IPS-NIHi11 (cell line): ENCODE measurements at regions not wholly inside any gene's neighbourhood (a gene's known extent, or its start where the extent isn't known, plus 50 kb on each side); places are given as distances from the start of the nearest gene placed in this dataset.
A peak's percentile ranks its signal among the peaks of the same experiment; 100 is the strongest.

Experiments
- DNase-seq: peaks from one replicate; pipeline ENCODE4 v3.0.0; 2012; ENCODE audit warnings: mixed read lengths, low spot score

DNA sequence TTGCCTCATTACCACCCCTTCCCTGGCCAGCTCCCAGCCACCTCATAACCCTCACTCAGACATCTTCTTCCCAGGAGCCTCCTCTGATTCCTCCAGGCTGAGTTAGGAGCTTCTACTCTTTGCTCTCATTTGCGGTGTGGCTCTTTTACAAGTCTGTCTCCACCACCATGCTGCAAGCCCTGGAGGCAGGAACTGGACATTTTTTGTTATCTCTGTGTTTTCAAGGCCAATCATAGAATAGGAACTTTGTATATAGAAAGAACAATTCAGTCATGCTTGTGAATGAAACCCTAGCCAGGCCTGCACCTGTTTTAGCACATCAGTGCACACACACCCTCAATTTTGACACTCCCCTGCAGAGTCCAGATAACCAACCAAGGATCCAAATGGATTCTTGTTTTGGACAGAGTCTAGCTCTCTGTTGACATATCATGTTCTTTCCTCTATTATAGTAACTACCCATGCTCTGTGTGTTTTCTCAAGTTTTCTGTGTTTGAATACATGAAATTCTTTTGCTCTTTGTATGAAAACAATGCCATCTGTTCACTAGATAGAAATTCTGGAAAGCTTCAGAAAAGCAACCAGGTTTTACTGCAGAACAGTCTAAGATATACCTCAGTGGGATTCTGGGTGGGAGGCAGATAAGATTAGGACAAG is 60.9 kb upstream of the ZNF648 start:
- no peak for DNase-seq

DNA sequence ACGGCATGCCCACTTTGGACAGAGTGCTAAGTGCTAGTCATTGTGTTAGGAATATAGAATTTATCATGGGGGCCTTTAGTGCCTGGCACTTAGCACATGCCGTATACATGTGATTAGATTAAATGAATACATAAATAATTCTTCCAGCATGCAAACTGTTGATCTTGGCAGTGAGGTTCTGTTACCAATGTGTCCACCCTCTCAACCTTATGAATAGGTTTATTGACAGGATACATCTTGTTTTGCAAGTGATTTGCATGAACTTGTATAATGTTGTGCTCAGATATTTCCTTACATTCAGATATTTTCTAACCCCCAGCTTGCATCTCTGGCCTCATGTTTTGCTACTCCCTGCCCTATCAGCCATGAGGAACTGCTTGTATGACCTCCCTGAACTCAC is 60.3 kb upstream of the ZNF648 start:
- no peak for DNase-seq

DNA sequence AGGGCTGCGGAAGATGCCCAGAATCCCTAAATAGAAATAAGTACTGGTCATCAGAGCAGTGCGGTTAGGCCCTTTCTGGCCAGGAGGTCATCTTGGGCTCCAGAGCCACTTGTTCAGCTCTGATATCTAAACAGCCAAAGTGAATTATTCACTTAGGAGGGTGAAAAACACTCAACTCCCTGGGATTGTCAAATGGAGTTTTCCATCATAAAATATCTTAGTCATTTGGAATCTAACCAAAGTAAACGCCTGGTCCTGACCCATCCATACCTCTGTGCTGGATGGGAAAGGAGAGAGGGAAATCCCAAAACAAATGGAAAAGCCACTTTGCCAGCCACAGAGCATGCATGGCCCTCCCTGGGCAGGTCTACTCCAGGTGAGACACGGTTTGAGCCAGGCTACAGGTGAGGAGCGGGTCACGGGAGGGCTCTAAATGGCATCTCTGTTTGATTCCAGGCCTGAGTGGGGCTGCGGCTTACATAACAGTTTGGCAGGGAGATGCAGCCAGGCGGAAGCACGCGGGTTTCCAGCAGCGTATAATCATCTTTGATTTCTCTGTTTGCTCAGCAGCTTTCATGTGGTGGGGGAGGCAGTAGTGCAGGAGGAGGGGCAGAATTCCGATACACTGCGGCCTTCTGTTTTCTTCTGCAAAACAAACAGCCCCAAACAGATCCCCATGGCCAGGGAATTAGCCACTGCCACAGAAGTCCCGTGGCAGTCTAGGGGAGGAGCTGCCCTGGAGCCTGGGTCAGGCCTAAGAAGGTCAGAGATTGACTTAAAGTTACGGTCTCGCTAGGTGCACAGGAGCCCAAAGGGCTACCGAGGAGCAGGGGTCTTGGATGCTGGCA is 59.1 kb upstream of the ZNF648 start:
- DNase-seq = no peak

DNA sequence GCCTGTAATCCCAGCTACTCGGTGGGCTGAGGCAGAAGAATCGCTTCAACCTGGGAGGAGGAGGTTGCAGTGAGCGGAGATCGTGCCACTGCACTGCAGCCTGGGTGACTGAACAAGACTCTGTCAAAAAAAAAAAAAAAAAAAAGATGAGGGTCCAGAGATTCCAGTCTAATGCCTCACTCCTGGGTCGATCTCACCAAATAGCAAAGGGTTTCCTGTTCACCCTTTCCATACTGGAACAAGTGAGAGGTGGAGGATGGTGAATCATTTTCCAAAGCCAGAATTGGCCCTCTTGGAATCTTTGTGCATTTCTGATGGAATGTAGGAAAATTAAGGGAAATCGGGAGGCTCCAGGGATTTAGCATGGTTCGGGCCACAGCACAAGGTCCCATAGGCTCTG is 58.1 kb upstream of the ZNF648 start:
- no peak for DNase-seq

DNA sequence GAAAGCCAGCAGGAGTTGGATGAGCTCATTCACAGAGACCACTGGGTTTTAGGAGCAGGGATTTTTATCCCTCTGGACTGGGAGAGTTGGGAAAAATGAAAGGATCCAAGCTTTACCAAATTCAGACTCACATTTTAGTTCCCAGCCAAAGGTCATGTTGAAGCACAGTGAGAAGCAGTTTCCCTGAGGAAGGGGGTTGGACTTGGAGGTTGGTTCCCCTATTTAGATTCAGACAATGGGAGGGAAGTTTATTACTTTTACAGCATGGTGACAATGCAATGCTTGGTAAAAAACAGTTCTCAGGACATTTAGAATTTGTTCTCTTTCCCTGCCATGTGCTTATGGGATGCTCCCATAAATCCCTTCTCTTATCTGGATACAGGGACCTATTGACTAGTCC is 57.3 kb upstream of the ZNF648 start:
- DNase-seq = no peak

DNA sequence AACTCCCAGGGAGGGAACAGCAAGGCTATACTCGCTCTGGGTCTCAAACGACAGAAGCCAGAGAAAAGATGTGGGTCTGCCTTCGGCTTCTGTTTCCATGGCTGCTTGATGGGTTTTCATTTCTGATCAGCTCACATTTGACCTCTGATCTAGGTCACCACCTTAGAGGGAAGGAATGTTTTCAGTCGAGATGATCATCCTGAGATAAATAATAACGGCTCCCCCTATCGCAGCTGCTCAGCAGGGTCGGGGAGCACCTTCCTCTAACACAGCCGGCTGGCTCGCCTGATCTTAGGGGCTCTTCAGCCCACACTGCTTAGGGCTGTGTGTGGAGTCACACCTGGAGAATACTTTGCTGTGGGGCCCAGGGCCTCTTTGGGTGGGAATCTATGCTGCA is 53.1 kb upstream of the ZNF648 start:
- DNase-seq = peak; percentile 23

DNA sequence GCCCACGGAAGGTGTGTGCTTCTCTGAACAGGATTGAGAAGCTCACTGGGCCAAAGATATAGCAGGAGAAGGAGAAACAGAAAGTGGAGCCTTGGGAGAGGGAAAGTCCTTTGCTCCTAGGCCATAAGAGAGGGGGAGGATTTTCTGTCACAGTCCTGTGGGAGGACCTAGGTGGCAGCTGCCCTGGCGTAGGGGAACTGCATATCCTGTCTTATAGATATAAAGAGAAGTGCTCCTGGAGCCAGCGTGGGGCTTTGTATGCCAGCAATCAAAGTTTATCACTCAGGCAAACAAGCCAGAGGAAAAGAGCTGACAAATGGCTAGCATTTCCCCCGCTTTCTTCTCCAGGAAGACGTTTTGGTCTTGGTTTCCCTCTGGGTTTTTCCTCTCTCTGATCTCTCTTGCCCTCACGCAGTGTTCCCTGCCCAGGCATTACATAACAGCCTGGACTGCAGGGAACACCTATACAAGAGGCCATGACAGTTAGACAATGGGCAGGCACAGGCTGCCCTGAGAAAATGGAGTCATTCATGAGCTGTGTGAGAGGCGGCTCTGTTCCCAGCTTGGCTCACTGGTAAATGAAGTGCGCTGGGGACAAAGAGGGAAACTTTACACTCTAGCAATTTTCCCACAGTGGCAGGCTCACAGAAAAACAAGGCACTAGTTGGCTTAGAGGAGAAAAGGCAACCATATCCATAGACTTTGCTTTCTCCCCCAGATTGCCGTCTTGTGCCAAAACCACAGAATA is 52.5 kb upstream of the ZNF648 start:
- DNase-seq = no peak

DNA sequence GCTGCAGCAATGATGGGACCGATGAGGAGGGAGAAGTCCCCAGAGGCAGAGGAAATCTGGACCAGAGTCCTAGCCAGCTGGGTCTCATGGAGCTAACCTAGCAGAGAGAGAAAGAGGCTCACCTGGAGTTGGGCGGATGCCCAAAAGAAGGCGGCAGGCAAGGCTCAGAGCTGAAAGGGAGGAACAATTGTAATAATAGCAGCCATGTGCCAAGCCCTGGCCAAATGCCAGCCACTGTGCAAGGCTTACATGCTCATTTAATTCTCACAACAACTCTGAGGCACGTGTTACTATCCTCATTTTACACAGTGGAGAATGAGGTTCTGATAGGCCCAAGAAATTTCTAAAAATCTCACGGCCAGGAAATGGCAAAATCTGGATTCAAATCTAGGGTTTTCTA is 50.0 kb upstream of the ZNF648 start:
- DNase-seq = peak; percentile 28
